CD4-positive, alpha-beta memory T cell (primary cell): ENCODE measurements at regions not wholly inside any gene's neighbourhood (a gene's known extent, or its start where the extent isn't known, plus 50 kb on each side); places are given as distances from the start of the nearest gene placed in this dataset.
"Not testable (repeated sequence)": the region's sequence is repeated elsewhere in the genome, so short reads cannot be mapped to it uniquely, and the experiment has no call there.

ENCODE experiments used
- CTCF ChIA-PET: fragments of 350-600 bp; sonication (Branson Sonifier 250); formaldehyde crosslinking; loops from one replicate; lab custom pipeline; 2021; ENCODE audit warnings: inconsistent platforms; ENCODE audit not compliant: partially characterized antibody; lab: Charles Lee
- POLR2A ChIA-PET: fragments of 350-600 bp; sonication (Branson Sonifier 250); formaldehyde crosslinking; loops from one replicate; lab custom pipeline; 2021; ENCODE audit not compliant: partially characterized antibody; lab: Charles Lee
- DNase-seq, 5 donors: peaks; one replicate each; pipeline versions ENCODE4 v3.0.0 to v3.0.0-alpha.2; 2020 to 2022; ENCODE audit warnings: mixed read lengths in 1 of 5
- H3K27ac ChIP-seq: one replicate; pipeline ENCODE4 v1.7.0; 2013; ENCODE audit warnings: low read depth, low read length
- H3K27me3 ChIP-seq: 2 replicates; pipeline ENCODE4 v1.7.0; 2013; ENCODE audit warnings: mild to moderate bottlenecking, low read length, moderate library complexity; ENCODE audit not compliant: insufficient read depth
- H3K36me3 ChIP-seq: 2 replicates; pipeline ENCODE4 v1.7.0; 2013; ENCODE audit warnings: mild to moderate bottlenecking, low read length, moderate library complexity; ENCODE audit not compliant: insufficient read depth
- H3K4me1 ChIP-seq: 2 replicates; pipeline ENCODE4 v1.7.0; 2013; ENCODE audit warnings: mild to moderate bottlenecking, low read length, moderate library complexity; ENCODE audit not compliant: insufficient read depth
- H3K4me3 ChIP-seq, 2 donors: one replicate each; pipeline ENCODE4 v1.7.0; 2013; ENCODE audit warnings: low read length in 2 of 2, mild to moderate bottlenecking in 1 of 2
- H3K9me3 ChIP-seq, 2 donors: one replicate each; pipeline ENCODE4 v1.7.0; 2013; ENCODE audit warnings: low read length in 2 of 2, control low read depth in 1 of 2; ENCODE audit not compliant: control insufficient read depth in 1 of 2
- H3K27ac Mint-ChIP-seq, 7 donors: one replicate each; pipeline ENCODE4 v1.8.0; 2020 to 2021; ENCODE audit warnings: mixed read lengths in 7 of 7, mild to moderate bottlenecking in 6 of 7, inconsistent platforms in 3 of 7, moderate library complexity in 3 of 7
- H3K27me3 Mint-ChIP-seq, 2 donors: one replicate each; pipeline ENCODE4 v1.8.0; 2020 to 2021; ENCODE audit warnings: mixed read lengths in 2 of 2
- H3K36me3 Mint-ChIP-seq, 2 donors: one replicate each; pipeline ENCODE4 v1.8.0; 2020 to 2021; ENCODE audit warnings: mixed read lengths in 2 of 2, inconsistent platforms in 1 of 2, mild to moderate bottlenecking in 1 of 2
- H3K4me1 Mint-ChIP-seq, 4 donors: one replicate each; pipeline ENCODE4 v1.8.0; 2020 to 2021; ENCODE audit warnings: mixed read lengths in 4 of 4, mild to moderate bottlenecking in 1 of 4
- H3K4me3 Mint-ChIP-seq, 8 donors: one replicate each; pipeline ENCODE4 v1.8.0; 2020 to 2021; ENCODE audit warnings: mixed read lengths in 8 of 8, mild to moderate bottlenecking in 7 of 8, moderate library complexity in 6 of 8, inconsistent platforms in 3 of 8
- H3K9me3 Mint-ChIP-seq, 8 donors: one replicate each; pipeline ENCODE4 v1.8.0; 2020 to 2021; ENCODE audit warnings: mixed read lengths in 8 of 8, mild to moderate bottlenecking in 5 of 8, inconsistent platforms in 3 of 8, moderate library complexity in 1 of 8
- intact Hi-C: fragments of 100-400 bp; cut with micrococcal nuclease; formaldehyde crosslinking; loops from one replicate; pipeline ENCODE4 v1.15.1; 2023

DNA sequence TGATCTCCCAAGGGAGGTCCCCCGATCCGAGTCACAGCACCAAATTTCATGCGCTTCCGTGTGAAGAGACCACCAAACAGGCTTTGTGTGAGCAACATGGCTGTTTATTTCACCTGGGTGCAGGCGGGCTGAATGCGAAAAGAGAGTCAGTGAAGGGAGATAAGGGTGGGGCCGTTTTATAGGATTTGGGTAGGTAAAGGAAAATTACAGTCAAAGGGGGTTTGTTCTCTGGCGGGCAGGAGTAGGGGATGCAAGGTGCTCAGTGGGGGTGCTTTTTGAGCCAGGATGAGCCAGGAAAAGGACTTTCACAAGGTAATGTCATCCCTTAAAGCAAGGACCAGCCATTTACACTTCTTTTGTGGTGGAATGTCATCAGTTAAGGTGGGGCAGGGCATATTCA is 309.2 kb upstream of the PAPPA start:
- intact Hi-C loops, H3K9me3 ChIP-seq, CTCF ChIA-PET, H3K27ac Mint-ChIP-seq, H3K4me3 Mint-ChIP-seq, H3K27me3 Mint-ChIP-seq, H3K4me3 ChIP-seq, H3K36me3 Mint-ChIP-seq, H3K36me3 ChIP-seq, H3K4me1 ChIP-seq, H3K4me1 Mint-ChIP-seq, H3K9me3 Mint-ChIP-seq, H3K27ac ChIP-seq, H3K27me3 ChIP-seq, POLR2A ChIA-PET, DNase-seq: not testable (repeated sequence)

DNA sequence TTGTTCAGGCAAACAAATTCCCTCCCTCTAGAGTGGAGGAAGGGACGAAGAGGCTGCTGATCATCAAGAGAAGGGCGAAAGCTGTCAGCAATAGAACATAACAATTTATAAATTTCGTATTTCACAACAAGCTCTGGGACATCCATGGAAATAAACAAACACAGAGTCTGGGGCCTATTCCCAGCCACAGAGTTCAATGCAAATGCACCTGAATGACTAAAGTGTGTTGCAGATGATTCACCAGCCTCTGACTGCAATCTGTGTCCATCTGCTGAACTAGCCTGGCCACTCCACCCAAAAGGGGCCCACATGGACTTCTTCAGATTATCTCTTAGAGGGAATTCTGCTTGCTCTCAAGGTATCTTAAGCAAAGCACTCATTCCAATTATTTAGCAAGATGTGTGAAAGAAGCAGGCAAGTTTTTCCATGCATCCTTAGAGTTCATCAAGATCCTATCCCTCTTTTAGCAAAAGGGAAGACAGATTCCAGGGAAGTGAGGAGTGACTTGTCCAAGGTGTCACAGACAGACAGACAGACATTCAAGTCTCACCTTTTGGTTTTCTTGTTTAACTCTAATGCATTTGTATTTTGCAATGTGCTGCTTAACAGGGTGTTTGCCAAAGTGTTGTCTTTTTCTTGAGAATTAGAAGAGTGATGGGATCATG is 307.8 kb upstream of the PAPPA start:
- ChIA-PET POLR2A (no interaction called here), CTCF (no interaction called here)
- H3K36me3 Mint-ChIP-seq = no peaks in the 10 kb centered on the region
- H3K9me3 Mint-ChIP-seq = peaks cover 0 to 3% (median 0%) of the 10 kb centered on the region in 8 donors
- no peak overlapping the region for H3K27ac Mint-ChIP-seq
- no peaks in the 10 kb centered on the region for H3K4me1 Mint-ChIP-seq
- H3K27me3 ChIP-seq = no peaks in the 10 kb centered on the region
- no peak overlapping the region for H3K4me3 ChIP-seq
- no peaks in the 10 kb centered on the region for H3K9me3 ChIP-seq
- no peaks in the 10 kb centered on the region for H3K4me1 ChIP-seq
- intact Hi-C loops = no loop called here
- no peak for DNase-seq
- no peaks in the 10 kb centered on the region for H3K36me3 ChIP-seq
- no peaks in the 10 kb centered on the region for H3K27me3 Mint-ChIP-seq
- H3K4me3 Mint-ChIP-seq = no peak overlapping the region
- no peak overlapping the region for H3K27ac ChIP-seq

DNA sequence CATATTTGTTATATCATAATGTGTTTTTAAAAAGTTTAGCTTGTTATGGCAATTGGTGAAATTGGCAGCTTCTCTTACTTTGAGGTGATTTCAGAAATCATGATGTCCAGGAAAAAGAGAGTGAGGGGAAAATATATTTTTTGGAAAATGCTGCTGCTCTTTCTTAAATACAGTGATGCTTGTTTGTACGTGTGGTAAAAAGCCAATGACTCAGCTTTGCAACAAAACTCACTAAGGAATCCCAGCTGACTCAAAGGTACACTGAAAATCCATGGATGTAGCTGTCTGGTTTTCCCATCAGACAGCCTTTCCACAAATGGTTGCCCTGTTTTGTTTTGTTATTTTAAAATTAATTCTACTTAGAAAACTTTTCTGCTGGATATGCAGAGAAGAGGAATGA is 306.4 kb upstream of the PAPPA start:
- H3K27ac ChIP-seq = no peak overlapping the region
- no peaks in the 10 kb centered on the region for H3K9me3 ChIP-seq
- Mint-ChIP-seq H3K27me3 (no peaks in the 10 kb centered on the region), H3K4me3 (no peak overlapping the region), H3K9me3 (peaks cover 0 to 2% (median 0%) of the 10 kb centered on the region in 8 donors), H3K4me1 (no peaks in the 10 kb centered on the region), H3K36me3 (no peaks in the 10 kb centered on the region), H3K27ac (no peak overlapping the region)
- no peaks in the 10 kb centered on the region for H3K27me3 ChIP-seq
- no peak for DNase-seq
- no peaks in the 10 kb centered on the region for H3K4me1 ChIP-seq
- CTCF ChIA-PET = no interaction called here
- no peaks in the 10 kb centered on the region for H3K36me3 ChIP-seq
- H3K4me3 ChIP-seq = no peak overlapping the region
- intact Hi-C loops = no loop called here
- POLR2A ChIA-PET = no interaction called here

DNA sequence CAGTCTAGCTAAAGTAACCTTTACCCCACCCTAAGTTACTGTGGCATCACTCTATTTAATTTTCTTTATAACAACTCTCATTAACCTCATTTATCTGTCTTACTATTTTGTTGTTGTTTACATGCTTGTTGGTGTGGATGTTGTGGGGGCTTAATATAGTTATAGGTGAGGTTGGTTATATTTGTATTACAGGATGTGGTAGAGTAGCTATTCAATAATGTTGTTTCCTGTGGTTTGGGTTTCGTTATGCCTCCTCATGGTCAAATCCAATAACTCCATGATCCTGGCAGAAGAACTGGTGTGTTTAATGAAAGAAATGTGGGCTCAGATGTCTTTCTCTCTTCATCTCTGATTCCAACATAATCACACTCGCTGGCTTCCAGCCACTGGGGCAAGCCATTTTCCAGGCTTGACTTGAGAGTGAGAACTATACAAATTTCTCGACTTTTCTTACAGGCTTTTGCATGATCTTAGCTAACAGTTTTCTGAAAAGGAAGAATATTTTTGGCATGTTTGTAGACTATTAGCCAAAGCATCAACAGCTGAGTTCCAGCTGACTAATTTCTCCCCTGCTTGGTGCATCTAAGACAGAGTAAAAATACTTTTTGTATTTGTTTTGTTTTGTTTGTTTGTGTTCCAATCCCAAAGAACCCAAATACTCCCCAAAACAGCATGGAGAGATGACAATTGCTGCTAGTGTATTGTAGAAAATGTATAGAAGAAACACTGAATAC is 303.7 kb upstream of the PAPPA start:
- Mint-ChIP-seq H3K4me1 (no peaks in the 10 kb centered on the region), H3K27ac (no peak overlapping the region), H3K9me3 (peaks cover 0 to 2% (median 0%) of the 10 kb centered on the region in 8 donors), H3K36me3 (no peaks in the 10 kb centered on the region), H3K4me3 (no peak overlapping the region), H3K27me3 (no peaks in the 10 kb centered on the region)
- ChIA-PET POLR2A (no interaction called here), CTCF (no interaction called here)
- no peak overlapping the region for H3K27ac ChIP-seq
- no peaks in the 10 kb centered on the region for H3K9me3 ChIP-seq
- DNase-seq = no peak
- H3K36me3 ChIP-seq = no peaks in the 10 kb centered on the region
- H3K4me3 ChIP-seq = no peak overlapping the region
- H3K4me1 ChIP-seq = no peaks in the 10 kb centered on the region
- H3K27me3 ChIP-seq = no peaks in the 10 kb centered on the region
- intact Hi-C loops = no loop called here

DNA sequence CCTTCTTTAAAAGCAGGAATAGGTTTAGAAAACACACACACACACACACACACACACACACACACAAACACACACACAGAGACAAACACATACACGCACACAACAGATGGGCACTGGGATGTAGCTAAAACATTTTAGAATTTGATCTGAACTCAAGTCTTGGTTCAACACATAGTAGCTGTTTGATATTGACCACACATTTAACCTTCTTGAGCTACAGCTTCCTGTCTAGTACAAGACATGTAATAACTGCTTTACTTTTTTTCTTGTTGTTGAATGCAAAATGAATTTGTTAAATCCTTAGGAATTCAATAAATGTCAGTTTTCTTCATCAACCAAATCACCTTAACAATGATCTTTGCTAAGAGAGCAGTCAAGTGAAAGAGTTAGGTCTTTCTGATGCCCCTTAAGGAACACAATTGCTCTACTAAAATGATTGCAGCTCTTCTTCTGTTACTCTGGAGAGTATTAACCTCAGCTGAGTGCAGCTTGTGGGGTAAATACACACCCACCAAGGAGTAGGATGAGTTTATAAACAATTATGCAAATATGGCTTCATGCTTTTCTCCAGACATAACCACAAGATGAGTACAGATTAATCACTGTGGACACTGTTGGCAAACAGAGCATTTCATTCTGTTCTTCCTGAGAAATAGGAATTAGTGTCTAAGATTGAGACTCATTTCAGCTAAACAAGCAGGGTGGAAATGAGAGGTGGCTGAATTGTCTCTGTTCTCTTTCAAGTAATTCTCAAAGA is 302.9 kb upstream of the PAPPA start:
- Histone ChIP-seq H3K4me1 (no peaks in the 10 kb centered on the region), H3K27me3 (no peaks in the 10 kb centered on the region), H3K36me3 (no peaks in the 10 kb centered on the region), H3K9me3 (no peaks in the 10 kb centered on the region), H3K4me3 (no peak overlapping the region), H3K27ac (no peak overlapping the region)
- no peaks in the 10 kb centered on the region for H3K36me3 Mint-ChIP-seq
- POLR2A ChIA-PET = no interaction called here
- no peaks in the 10 kb centered on the region for H3K4me1 Mint-ChIP-seq
- CTCF ChIA-PET = no interaction called here
- H3K9me3 Mint-ChIP-seq = peaks cover 0 to 2% (median 0%) of the 10 kb centered on the region in 8 donors
- H3K4me3 Mint-ChIP-seq = no peak overlapping the region
- H3K27me3 Mint-ChIP-seq = no peaks in the 10 kb centered on the region
- H3K27ac Mint-ChIP-seq = no peak overlapping the region
- intact Hi-C loops = no loop called here
- DNase-seq = no peak

DNA sequence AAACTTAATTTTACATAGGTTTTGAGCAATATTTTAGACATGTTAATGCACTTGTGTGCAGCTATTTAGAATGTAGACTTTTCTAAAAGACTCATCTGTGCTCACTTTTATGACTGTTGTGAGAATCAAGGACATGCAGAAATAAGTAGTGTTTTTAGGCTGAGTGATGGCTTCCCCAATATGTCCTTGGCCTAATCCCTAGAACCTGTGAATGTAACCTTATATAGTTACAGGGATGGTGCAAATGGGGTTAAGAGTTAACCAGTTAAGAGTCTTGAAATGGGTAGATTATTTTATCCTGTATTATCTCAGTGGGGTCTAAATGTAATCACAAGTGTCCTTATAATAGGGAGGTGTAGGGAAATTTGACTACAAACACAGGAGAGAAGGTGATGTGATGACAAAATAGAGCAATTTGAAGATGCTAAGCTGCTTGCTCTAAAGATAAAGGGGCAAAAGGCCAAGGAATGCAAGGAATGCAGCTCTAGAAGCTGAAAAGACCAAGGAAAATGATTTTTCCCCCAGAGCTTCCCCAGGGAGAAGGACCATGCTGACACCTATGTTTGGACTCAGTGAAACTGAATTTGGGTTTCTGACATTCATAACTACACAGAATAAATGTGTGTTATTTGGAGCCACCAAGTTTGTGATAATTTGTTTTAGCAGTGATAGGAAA is 298.0 kb upstream of the PAPPA start:
- H3K27ac ChIP-seq = no peak overlapping the region
- H3K27ac Mint-ChIP-seq = no peak overlapping the region
- H3K9me3 ChIP-seq = no peaks in the 10 kb centered on the region
- H3K4me1 ChIP-seq = no peaks in the 10 kb centered on the region
- H3K4me1 Mint-ChIP-seq = no peaks in the 10 kb centered on the region
- ChIA-PET CTCF (no interaction called here), POLR2A (no interaction called here)
- no peaks in the 10 kb centered on the region for H3K27me3 ChIP-seq
- peaks cover 0 to 2% of the 10 kb centered on the region in 2 donors for H3K27me3 Mint-ChIP-seq
- no peak overlapping the region for H3K4me3 ChIP-seq
- H3K36me3 Mint-ChIP-seq = no peaks in the 10 kb centered on the region
- no peak for DNase-seq
- peaks cover 0 to 15% (median 3%) of the 10 kb centered on the region in 8 donors for H3K9me3 Mint-ChIP-seq
- H3K4me3 Mint-ChIP-seq = no peak overlapping the region
- intact Hi-C loops = no loop called here
- no peaks in the 10 kb centered on the region for H3K36me3 ChIP-seq

DNA sequence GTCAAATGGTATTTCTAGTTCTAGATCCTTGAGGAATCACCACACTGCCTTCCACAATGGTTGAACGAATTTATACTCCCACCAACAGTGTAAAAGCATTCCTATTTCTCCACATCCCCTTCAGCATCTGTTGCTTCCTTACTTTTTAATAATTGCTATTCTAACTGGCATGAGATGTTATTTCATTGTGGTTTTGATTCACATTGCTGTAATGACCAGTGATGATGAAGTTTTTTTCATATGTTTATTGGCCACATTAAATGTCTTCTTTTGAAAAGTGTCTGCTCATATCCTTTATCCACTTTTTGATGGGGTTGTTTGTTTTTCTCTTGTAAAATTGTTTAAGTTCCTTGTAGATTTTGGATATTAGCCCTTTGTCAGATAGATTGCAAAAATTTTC is 295.2 kb upstream of the PAPPA start:
- H3K4me3 Mint-ChIP-seq, DNase-seq, H3K27me3 Mint-ChIP-seq, POLR2A ChIA-PET, H3K4me3 ChIP-seq, H3K27me3 ChIP-seq, CTCF ChIA-PET, H3K27ac Mint-ChIP-seq, H3K27ac ChIP-seq, H3K9me3 ChIP-seq, H3K36me3 Mint-ChIP-seq, H3K4me1 ChIP-seq, H3K4me1 Mint-ChIP-seq, H3K36me3 ChIP-seq, intact Hi-C loops: not testable (repeated sequence)
- H3K9me3 Mint-ChIP-seq = peaks cover 0 to 15% (median 3%) of the 10 kb centered on the region in 8 donors
